ENCODE measurements at regions not wholly inside any gene's neighbourhood (a gene's known extent, or its start where the extent isn't known, plus 50 kb on each side); places are given as distances from the start of the nearest gene placed in this dataset.
A peak's percentile ranks its signal among the peaks of the same experiment; 100 is the strongest.

- intact Hi-C loops (cut with DNase I), result loop anchor here in 1 of 10 donors (10.0 kb wide), 1 partner anchor 534 kb away; no protein-coding TSS in a partner anchor
- no peak for TF ChIP-seq POLR2A (IDR thresholded peaks at IDR 0.05)
- TF ChIP-seq CTCF (IDR thresholded peaks at IDR 0.05), result no peak
- DNase-seq, result no peak
Observed at GRCh38 chr6:12228447-12229146, 61.6 kb upstream of the EDN1 start.

GRCh38 chr6:12229332-12229731 is 60.8 kb upstream of the EDN1 start:
- intact Hi-C loops (cut with DNase I), result loop anchor here in 1 of 10 donors (10.0 kb wide), 1 partner anchor 535 kb away; no protein-coding TSS in a partner anchor
- TF ChIP-seq POLR2A (IDR thresholded peaks at IDR 0.05) (no peak), CTCF (IDR thresholded peaks at IDR 0.05) (no peak)
- 69 to 89% (median 73%) methylated on average over 1 of the region's 1 CpG for WGBS, 4 donors

More at GRCh38 chr6:12228447-12229146, 61.6 kb upstream of the EDN1 start:
- H3K27ac ChIP-seq, result no peak overlapping the region
- no peaks in the 10 kb centered on the region for H3K27me3 ChIP-seq
- no peaks in the 10 kb centered on the region for H3K9me3 ChIP-seq
- no peak overlapping the region for H3K4me3 ChIP-seq
- H3K36me3 ChIP-seq, result no peaks in the 10 kb centered on the region
- no peak for ATAC-seq
- WGBS, 4 donors, result 84 to 88% (median 87%) methylated on average over 13 of the region's 13 CpGs
- peaks cover 0 to 14% (median 0%) of the 10 kb centered on the region in 12 donors for H3K4me1 ChIP-seq

GRCh38 chr6:12230523-12230922 is 59.6 kb upstream of the EDN1 start:
- Histone ChIP-seq H3K4me3 (no peak overlapping the region), H3K36me3 (no peaks in the 10 kb centered on the region), H3K27ac (no peak overlapping the region), H3K27me3 (no peaks in the 10 kb centered on the region), H3K4me1 (peaks cover 0 to 31% (median 0%) of the 10 kb centered on the region in 12 donors), H3K9me3 (no peaks in the 10 kb centered on the region)
- DNase-seq, result no peak
- 86 to 91% (median 90%) methylated on average over 6 of the region's 6 CpGs for WGBS, 4 donors
- no peak for ATAC-seq
- TF ChIP-seq POLR2A (IDR thresholded peaks at IDR 0.05) (no peak), CTCF (IDR thresholded peaks at IDR 0.05) (no peak)
- intact Hi-C loops (cut with DNase I), result loop anchor here (5.0 to 10.0 kb wide), 10 partner anchors 166 to 646 kb away; no protein-coding TSS in a partner anchor

More at GRCh38 chr6:12229332-12229731, 60.8 kb upstream of the EDN1 start:
- H3K9me3 ChIP-seq, result no peaks in the 10 kb centered on the region
- no peak for DNase-seq
- no peak overlapping the region for H3K27ac ChIP-seq
- H3K4me3 ChIP-seq, result no peak overlapping the region
- peaks cover 0 to 21% (median 0%) of the 10 kb centered on the region in 12 donors for H3K4me1 ChIP-seq
- no peak for ATAC-seq
- no peaks in the 10 kb centered on the region for H3K36me3 ChIP-seq
- H3K27me3 ChIP-seq, result no peaks in the 10 kb centered on the region

GRCh38 chr6:12232339-12232738 is 57.8 kb upstream of the EDN1 start:
- DNase-seq, result no peak
- 66 to 72% (median 68%) methylated on average over 3 of the region's 3 CpGs for WGBS, 4 donors
- no peaks in the 10 kb centered on the region for H3K9me3 ChIP-seq
- no peak overlapping the region for H3K4me3 ChIP-seq
- H3K36me3 ChIP-seq, result no peaks in the 10 kb centered on the region
- H3K27me3 ChIP-seq, result no peaks in the 10 kb centered on the region
- H3K4me1 ChIP-seq, result peaks cover 0 to 34% (median 0%) of the 10 kb centered on the region in 12 donors
- no peak for ATAC-seq
- TF ChIP-seq CTCF (IDR thresholded peaks at IDR 0.05), result no peak
- TF ChIP-seq POLR2A (IDR thresholded peaks at IDR 0.05), result no peak
- H3K27ac ChIP-seq, result peak overlapping the region in 1 of 12 donors; percentile 24
- intact Hi-C loops (cut with DNase I), result loop anchor here (2.0 to 10.0 kb wide), 11 partner anchors 168 to 648 kb away; no protein-coding TSS in a partner anchor
